GM19023 (cell line): ENCODE measurements at regions not wholly inside any gene's neighbourhood (a gene's known extent, or its start where the extent isn't known, plus 50 kb on each side); places are given as distances from the start of the nearest gene placed in this dataset.
"Not testable (repeated sequence)": the region's sequence is repeated elsewhere in the genome, so short reads cannot be mapped to it uniquely, and the experiment has no call there.

ENCODE experiments used
- ATAC-seq: cut with Tn5 transposase; IDR thresholded peaks from one replicate; pipeline ENCODE4 v1.9.1; 2021; ENCODE audit warnings: mild to moderate bottlenecking, moderate library complexity; ENCODE audit not compliant: unreplicated experiment

DNA sequence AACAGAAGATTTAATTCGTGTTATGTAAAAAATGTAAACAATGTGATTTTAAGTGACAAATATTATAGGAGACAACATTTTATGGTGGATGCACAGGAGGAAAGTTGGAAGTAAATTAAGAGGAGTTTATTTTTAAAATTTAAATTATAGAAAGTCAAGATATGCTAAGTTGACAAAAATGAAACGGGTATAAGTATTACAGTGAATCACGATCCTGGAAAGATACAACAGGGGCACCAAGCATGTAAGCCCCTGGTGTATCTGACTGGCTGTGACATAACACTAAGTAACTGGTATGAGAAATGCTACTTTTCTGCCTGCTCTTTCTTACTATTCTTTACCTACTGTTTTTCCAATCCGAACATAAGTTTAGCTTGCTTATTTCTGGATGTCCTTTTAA is 419.8 kb upstream of the CHD1 start:
- no peak for ATAC-seq

DNA sequence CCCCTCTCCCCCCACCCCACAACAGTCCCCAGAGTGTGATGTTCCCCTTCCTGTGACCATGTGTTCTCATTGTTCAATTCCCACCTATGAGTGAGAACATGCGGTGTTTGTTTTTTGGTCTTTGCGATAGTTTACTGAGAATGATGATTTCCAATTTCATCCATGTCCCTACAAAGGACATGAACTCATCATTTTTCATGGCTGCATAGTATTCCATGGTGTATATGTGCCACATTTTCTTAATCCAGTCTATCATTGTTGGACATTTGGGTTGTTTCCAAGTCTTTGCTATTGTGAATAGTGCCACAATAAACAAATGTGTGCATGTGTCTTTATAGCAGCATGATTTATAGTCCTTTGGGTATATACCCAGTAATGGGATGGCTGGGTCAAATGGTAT is 411.0 kb upstream of the CHD1 start:
- ATAC-seq: not testable (repeated sequence)

DNA sequence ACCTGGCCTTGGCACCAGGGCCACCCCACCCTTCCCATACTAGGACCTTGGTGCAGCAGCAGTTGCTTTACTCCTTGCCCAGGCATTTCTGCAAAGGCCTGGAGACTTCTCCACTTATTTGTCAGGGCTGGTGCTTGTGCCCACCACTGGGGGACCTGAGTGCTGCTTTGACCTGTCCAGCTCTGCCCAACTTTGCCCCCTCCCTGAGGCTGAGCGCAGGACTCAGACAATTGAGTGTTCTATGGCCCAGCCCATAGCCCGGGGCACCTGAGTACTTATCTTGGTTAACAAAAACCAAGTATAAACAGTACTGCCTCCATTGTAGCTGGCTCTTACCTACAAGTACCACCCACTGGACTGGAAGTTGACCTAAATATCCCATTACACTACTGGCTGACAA is 406.1 kb upstream of the CHD1 start:
- ATAC-seq: no peak

DNA sequence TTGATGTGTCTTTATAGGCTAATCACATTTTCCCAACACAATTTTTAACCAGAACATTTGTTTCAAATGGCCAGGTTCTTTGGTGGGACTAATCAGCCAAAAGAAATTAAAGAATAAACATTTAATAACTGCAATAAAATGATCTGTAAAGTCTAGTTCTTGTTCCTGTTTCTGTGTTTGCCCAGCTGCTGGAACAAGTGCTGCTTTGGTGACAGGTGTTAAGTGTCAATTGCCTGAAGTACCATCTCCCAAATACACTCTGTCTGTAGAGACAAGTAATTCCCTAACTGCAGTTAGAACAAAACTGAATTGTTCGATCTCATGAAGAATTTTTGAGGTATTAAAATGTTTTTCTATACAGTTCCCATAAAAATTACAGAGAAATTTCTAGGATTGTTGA is 402.3 kb upstream of the CHD1 start:
- ATAC-seq: no peak

DNA sequence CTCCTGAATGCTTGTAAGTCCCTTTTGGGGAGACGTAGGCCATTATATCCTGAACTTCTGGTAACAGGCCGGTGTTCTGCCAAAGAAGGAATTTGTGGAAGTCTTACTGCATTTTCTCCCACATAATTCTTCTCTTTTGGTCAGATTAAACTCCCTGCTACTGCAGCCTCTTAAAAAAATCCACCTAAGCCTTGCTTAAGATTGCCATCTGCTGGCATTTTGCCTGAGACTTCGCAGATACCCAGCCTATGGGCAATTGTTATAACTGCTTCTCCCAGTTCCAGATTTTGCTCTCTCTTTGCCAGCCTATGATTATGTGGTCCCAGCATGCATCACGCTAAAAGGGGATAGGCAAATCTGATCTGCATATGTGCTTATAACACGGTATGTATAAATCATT is 391.6 kb upstream of the CHD1 start:
- no peak for ATAC-seq

DNA sequence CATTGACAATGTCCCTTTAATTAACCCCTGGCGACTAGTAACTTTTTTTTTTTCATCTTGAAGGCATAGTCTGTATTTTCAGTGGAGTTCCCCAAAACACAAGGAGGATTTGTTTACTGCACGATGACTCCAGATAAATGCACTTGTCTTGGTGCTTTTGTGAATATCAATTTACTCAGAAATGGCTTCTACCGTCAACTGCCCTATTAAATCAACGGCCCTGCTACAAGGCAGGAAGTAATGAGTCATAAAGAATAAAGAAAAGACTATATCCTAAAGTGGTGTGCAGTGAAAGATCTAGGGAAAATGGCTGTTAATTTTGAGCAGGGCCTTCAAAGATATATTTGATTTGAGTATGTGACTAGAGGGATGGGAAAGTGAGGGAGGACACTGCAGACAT is 388.3 kb upstream of the CHD1 start:
- ATAC-seq: no peak

DNA sequence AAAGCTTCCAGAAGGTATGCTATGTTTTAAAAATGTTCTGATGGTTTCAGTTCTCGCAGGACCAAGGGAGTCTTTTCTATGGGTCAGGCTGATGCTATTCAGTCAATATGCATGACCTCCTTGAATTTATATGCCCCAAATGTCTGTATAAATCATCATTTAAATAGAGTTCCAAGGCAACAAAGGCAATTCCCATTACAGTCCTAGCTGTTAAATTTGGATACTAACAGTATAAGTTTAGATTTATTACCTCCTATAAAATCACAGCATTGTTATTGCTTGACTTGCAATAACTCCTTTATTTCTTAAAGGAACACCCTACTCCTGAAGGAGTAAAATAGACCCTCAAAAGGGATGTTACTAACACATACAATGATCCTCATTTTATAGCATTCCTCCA is 387.7 kb upstream of the CHD1 start:
- no peak for ATAC-seq

DNA sequence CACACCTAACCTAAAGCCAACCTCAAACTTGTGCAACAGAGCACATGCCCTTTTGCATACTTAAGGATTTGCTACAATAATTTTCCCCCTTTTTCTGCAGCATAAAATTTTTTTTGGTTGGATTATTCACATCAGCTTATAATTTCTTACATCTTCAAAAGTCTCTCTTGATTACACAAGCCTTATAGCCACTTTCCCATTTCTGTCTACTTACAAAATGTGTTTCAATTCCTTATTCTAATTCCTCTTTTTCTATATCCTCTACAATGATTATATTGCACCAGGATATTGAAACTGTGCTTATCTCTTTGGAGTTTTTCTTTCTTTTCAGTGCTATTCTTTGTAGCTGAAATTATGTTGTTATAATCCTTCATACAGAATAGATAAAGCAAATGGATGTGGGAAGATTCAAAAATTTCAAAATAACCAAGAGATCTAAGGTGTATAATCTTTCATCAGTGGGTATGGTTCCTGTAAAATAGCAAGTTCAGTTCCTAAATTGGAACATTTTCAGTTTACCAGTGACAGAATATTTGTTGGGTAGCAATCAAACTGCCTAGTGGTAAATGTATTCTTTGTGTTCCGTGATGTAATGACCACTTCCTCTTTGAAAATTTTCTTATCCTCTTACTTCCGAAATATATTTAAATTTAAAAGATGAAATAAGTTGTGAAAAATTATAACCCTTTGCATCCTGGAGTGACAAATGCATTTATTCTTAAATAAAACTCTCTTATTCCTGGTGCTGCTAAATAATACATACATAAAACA is 386.8 kb upstream of the CHD1 start:
- no peak for ATAC-seq

DNA sequence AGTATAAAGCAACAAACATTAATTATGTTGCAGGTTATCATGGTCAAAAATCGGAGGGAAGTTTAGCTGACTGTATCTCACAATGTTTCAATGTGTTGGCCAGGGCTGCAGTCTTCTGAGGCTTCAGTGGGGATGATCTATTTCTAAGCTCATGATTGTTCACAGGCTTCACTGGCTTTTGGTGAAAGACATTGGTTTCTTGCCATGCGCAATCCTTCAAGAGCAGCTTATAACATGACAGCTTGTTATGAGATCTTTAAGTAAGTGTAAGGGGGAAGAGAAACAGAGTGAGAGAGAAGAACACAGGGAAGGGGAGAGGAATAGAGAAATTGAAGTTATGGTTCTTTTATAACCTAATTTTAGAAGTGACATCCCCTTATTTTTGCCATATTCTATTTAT is 385.9 kb upstream of the CHD1 start:
- ATAC-seq: no peak

DNA sequence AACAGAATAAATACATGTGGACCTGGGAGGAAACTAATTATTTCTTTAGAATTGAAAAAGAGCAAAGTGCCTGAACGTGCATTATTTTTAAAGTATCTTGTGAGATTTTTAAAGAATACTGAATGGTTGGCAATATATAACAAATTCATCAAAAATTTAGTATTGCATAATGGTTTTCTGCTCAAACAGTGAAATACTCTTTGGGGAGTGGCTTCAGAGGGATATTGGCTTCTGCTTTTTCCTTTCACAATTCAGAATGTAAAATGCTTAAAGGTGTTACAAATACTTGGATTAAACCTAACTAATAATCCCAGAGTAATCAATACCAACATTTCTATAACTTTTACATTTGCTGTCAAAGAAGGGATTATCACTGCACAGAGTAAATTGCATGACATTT is 379.3 kb upstream of the CHD1 start:
- no peak for ATAC-seq

DNA sequence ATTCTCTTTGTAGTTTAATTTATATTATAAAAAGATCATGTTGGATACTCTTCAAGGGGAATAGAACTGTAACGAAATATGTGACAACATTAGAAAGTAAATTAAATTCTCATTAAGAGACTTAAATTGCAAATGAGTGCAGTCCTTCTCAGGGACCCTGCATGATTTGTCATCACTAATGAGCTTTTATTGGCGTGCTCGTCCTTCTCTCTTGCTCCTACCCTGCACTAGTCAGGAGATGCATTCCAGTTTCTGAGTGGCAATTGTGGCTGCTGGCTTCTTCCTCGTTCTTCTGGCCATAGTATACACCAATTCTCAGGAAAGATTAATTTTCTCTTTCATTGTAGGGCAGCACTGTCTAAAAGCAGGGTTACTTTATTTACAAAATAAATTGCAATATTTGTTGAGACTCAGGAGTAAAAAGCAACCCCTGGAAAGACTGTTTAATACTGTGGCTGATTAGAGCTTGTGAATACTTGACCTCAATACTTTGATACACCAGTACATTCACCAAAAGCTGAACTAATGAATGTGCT is 376.3 kb upstream of the CHD1 start:
- no peak for ATAC-seq

DNA sequence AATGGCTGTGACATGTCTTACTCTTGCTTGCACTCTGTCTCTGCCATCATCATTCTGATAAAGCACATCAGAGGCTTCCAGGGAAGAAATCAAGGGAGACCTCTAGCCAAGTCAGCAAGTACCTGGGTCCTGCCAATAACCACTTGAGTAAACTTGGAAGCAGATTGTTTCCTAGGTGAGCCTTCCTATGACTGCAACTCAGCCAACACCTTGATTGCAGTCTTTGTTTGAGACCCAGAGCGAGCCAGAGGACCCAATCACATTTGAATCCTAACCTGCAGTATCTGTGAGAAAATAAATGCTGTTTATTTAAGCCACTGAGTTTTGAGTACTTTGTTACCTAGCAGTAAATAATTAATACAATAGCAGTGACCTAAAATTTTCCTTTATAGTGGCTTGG is 356.8 kb upstream of the CHD1 start:
- no peak for ATAC-seq

DNA sequence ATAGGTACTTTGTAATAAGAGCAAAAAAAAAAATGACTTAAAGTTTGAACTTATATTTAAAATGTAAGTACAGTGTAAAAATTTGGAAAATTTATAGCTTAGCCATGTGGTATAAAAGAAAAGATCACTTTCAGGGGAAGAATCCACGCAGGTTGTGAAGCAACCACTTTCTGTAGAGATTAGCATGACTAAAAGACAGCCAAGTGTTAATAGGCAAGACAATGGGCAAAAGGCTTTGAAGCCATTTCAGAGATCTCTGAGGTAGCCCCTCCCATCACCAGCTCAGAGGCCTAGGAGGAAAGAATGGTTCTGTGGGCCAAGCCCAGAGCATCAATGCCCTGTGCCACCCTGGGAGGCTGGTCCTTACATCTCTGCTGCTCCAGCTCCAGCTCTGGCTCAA is 346.3 kb upstream of the CHD1 start:
- ATAC-seq: no peak

DNA sequence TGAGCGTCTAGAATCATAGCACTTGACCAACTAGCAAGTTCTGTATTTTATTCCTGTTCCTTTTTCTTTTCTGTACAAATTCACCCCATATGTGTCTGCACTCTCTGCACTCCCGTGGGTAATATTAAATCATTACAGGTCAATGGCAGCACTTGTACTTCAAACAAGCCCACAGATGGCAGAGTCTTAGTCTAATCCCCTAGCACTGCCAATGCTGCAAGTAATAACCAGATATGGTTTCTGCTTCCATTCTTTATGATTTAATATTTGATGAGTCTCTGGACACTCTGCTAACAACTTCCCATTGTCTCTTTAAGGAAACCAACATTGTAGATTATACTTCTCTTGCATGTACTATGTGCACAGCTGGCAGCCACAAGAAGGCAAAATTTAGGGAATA is 343.8 kb upstream of the CHD1 start:
- ATAC-seq: no peak

DNA sequence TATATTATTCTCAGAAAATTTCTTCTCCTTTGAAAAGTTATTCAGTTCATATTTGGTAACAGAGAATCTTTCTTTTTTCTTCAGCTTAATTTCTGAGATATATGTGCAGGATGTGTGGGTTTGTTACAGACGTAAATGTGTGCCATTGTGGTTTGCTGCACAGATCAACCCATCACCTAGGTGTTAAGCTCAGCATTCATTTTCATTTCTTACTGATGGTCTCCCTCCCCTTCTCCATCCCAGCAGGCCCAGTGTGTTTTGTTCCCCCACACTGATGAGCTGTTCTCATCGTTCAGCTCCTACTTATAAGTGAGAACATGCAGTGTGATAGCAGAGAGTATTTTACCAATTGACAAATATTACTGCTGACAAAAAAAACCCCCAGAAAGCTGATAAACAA is 330.0 kb upstream of the CHD1 start:
- no peak for ATAC-seq

DNA sequence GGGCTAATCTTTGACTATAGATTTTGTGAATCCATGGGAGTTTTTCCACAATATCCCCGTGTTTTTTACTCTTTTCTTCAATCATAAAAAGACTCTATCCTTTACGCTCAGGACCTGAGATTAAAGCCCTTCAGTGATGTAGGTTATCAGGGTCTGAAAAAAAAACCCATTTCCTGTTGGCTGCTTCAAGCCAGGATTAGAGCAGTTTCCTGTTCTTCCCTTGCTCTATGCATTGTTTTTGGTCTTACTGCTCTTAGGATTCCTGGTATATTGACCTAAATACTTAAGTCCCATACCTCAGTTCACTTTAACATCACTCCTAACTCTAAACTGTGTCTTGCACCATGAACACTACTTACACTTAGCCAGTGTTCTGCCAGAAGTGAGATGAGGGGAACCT is 319.3 kb upstream of the CHD1 start:
- ATAC-seq: no peak

DNA sequence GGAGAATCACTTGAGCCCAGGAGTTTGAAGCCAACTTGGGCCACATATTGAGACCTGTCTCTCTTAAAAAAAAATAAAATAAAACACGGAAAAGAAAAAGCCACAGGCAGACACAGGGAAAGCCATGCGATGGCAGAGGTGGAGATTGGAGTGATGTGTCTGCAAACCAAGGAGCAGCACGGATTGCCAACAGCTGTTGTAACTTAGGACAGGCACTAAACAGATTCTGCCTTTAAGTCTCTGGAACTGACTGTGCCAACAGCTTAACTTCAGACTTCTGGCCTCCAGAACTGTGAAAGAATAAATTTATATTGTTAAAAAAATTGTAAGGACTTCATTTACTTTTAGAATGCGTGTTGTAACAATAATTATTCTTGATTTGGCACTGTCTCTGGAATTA is 318.5 kb upstream of the CHD1 start:
- ATAC-seq: no peak

DNA sequence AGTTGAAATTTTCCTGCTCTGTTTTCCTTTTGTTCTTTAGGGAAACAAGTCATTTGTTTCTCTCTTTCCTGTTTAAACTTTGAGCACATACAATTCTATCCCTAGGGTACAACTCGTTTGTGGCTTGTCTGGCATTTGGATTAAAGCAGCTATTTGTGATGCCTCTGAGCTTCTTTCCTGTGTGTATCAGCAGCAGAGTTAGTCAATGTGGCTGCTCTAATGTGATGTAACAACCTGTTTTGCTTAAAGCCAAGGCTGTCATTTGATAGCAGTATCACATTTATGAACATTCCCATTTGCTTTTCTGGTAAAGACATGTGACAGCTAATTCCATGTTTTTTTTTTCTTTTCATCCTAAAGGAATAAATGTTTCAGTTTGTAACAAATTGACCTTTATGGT is 314.3 kb upstream of the CHD1 start:
- no peak for ATAC-seq

DNA sequence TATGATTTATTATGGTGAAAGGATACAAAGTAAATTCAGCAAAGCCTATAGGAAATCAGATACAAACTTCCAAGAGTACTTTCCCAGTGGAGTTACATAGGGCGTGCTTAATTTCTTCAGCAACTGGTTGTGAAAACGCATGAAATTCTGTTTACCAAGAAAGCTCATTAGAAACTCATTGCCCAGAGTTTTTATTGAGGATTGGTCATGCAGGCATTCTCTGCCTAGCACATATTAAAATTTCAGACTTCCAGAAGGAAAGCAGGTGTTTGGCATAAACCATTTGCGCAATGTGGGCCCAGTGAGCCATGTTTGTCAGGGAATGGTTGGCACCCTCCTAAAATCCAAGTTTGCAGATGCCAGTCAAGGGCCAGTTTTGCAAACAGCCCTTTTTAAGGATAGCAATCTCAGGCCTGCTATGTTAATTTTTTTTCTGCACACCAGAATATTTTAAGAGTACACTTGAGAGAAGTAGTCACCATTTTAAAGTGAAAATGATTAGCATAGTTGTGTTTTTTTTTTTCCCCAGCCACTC is 311.1 kb upstream of the CHD1 start:
- ATAC-seq: no peak

DNA sequence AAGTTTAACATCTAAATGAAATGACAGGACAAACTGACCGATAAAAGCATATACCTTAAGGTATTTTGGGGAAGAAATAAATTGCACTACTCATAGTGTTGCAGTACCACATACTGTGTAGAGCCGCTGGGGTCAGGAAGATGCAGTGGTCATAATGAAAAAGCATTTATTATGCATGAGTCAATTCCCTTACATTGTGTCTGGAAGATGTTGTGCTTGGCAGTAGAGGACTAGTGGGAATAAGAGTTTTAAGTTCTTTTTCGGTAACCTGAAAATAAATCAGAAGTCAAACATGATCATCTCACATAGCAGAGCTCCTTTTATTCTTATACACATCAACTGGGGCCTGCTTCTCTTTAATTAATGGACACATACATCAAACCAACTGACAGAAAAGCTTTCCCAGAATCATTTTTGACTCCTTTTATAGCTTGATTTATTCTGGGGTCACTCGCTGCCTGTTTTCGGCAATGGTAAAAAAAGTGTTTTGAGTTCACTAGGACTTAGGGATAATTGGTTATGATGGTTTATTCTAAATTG is 262.5 kb upstream of the CHD1 start:
- no peak for ATAC-seq

DNA sequence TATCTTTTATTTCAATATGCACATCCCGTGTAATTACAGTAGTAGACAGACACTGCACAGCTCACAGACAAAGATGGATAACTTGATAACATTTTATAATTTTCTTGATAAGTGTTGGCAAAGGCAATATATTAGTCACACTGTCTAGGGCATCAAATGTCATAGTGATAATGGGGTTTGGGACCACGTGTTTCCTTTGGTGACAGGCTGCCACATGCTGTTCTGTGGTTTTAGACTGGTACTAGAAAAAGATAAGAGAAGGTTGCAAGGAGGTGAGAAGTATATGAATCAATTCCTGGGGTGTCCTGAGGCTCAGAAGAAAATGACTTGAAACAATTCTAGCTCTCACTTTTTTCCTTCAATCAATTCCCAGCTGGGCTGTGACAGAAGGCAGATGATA is 258.8 kb upstream of the CHD1 start:
- ATAC-seq: no peak

DNA sequence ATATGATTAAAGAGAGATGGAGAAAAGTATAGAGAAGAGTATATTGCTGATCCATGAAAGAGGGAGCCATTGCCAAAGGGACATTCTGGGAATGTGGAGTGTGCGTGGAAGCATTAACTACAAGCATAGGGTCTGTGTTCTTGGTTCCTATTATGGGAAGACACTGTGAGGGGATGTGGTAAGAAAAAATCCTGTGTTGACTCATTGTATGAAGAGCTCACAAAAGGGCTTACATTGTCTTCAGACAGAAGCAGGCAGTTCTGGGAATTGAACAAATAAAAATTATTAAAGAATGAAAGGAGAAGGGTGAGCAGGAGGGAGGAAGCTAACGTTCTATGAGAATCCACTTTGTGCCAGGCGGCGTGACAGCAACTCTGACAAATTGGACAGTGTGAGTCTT is 250.4 kb upstream of the CHD1 start:
- no peak for ATAC-seq

DNA sequence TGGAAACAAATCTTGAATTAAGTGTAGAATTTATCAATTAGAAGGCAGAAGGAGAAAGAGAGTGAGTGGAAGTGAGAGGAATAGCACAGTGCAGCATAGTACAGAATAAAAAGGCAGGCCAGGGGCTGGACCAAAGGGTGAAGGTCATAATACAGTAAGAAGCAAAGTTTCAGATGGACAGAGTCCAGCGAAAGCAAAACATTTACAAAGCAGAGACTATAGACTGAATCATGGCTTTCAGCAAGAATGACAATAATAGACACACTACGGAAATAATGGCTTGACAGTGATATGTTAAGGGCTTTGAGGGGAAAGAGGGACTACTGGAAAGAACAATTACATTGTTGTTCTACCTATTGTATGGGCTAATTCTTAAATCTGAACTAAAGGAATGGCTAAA is 249.0 kb upstream of the CHD1 start:
- no peak for ATAC-seq
